Vagina (tissue), 2 donors: ENCODE measurements at regions not wholly inside any gene's neighbourhood (a gene's known extent, or its start where the extent isn't known, plus 50 kb on each side); places are given as distances from the start of the nearest gene placed in this dataset.
"Not testable (repeated sequence)": the region's sequence is repeated elsewhere in the genome, so short reads cannot be mapped to it uniquely, and the experiment has no call there.

Experiments used
- DNase-seq, 2 donors: peaks; one replicate each; pipeline ENCODE4 v3.0.0-alpha.2; 2017; ENCODE audit errors: extremely low spot score in 2 of 2
- H3K27ac ChIP-seq: fragments of 200-600 bp; sonication (generic); one replicate; pipeline ENCODE4 v1.5.1; 2019
- H3K27me3 ChIP-seq: fragments of 200-600 bp; sonication (generic); one replicate; pipeline ENCODE4 v1.5.1; 2019
- H3K36me3 ChIP-seq, 2 donors: fragments of 200-600 bp; sonication (generic); one replicate each; pipeline ENCODE4 v1.5.1; 2017 to 2019
- H3K4me1 ChIP-seq: fragments of 200-600 bp; sonication (generic); one replicate; pipeline ENCODE4 v1.5.1; 2019
- H3K4me3 ChIP-seq, 2 donors: fragments of 200-600 bp; sonication (generic); 1 replicate in 1 of 2; 2 replicates in 1 of 2; pipeline ENCODE4 v1.5.1; 2016 to 2019
- H3K9me3 ChIP-seq: fragments of 200-600 bp; sonication (generic); one replicate; pipeline ENCODE4 v1.5.1; 2019
- CTCF ChIP-seq, 3 experiments: fragments of 450-650 bp in 2 of 3; fragments of 200-600 bp in 1 of 3; sonication (generic) in 1 of 3; IDR thresholded peaks; one replicate each; pipeline ENCODE4 v1.5.1; 2017 to 2019; ENCODE audit warnings: antibody characterized with exemption in 3 of 3, mild to moderate bottlenecking in 2 of 3, moderate library complexity in 2 of 3
- POLR2A ChIP-seq, 2 donors: fragments of 450-650 bp; IDR thresholded peaks; one replicate each; pipeline ENCODE4 v1.6.1; 2017; ENCODE audit warnings: antibody characterized with exemption in 2 of 2, mild to moderate bottlenecking in 2 of 2, moderate library complexity in 2 of 2
- POLR2AphosphoS5 ChIP-seq, 2 donors: sonication (generic); formaldehyde crosslinking; IDR thresholded peaks; one replicate each; pipeline ENCODE4 v1.9.0; 2017; ENCODE audit warnings: antibody characterized with exemption in 2 of 2, mild to moderate bottlenecking in 2 of 2, low read depth in 1 of 2; ENCODE audit not compliant: insufficient read depth in 1 of 2
- intact Hi-C: fragments of 100-400 bp; cut with DNase I; formaldehyde crosslinking; loops from one replicate; pipeline ENCODE4 v1.15.1; 2023

DNA sequence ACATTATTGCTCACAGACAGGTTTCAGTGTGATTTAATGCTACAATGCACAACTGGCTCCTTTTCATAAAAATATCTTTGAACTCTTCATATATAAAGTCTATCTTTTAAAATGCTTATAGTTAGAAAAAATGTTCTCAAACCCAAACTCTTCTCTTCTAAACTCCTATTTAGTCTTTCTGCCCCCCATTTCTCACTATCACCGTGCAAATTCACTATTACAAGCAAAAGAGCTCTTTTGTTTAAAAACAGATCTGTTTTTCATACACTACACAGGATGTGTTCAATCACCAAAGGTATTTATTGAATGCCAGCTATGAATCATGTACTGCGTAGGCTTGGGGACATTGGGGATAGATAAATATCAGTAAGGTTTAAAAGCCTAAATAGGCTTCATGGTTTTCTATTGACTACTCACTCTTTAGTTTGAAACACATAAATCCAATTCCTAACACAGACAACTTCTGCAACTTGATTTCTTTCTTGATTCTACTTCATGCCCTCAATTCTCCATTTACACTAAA, 692.3 kb downstream of the C12orf50 start:
- intact Hi-C loops, result no loop called here
- Histone ChIP-seq H3K27me3 (no peaks in the 10 kb centered on the region), H3K4me3 (no peak overlapping the region), H3K27ac (no peak overlapping the region), H3K4me1 (no peaks in the 10 kb centered on the region), H3K9me3 (no peaks in the 10 kb centered on the region), H3K36me3 (no peaks in the 10 kb centered on the region)
- DNase-seq, result no peak
- TF ChIP-seq CTCF (IDR thresholded peaks at IDR 0.05) (no peak), POLR2AphosphoS5 (IDR thresholded peaks at IDR 0.05; ENCODE audit: insufficient read depth in 1 of 2, low read depth in 1 of 2) (no peak), POLR2A (IDR thresholded peaks at IDR 0.05) (no peak)

- Histone ChIP-seq H3K4me3 (no peak overlapping the region), H3K4me1 (no peaks in the 10 kb centered on the region), H3K27me3 (no peaks in the 10 kb centered on the region), H3K9me3 (no peaks in the 10 kb centered on the region), H3K36me3 (no peaks in the 10 kb centered on the region), H3K27ac (no peak overlapping the region)
- TF ChIP-seq POLR2A (IDR thresholded peaks at IDR 0.05) (no peak), POLR2AphosphoS5 (IDR thresholded peaks at IDR 0.05; ENCODE audit: insufficient read depth in 1 of 2, low read depth in 1 of 2) (no peak), CTCF (IDR thresholded peaks at IDR 0.05) (no peak)
- DNase-seq, result no peak
- intact Hi-C loops, result no loop called here
Measured at GRCh38 chr12:87332987-87333726, 696.0 kb downstream of the C12orf50 start.

GRCh38 chr12:87330071-87330555, 699.1 kb downstream of the C12orf50 start:
- intact Hi-C loops, H3K4me1 ChIP-seq, H3K27me3 ChIP-seq, H3K36me3 ChIP-seq, DNase-seq, H3K9me3 ChIP-seq, H3K4me3 ChIP-seq, H3K27ac ChIP-seq: not testable (repeated sequence)

DNA sequence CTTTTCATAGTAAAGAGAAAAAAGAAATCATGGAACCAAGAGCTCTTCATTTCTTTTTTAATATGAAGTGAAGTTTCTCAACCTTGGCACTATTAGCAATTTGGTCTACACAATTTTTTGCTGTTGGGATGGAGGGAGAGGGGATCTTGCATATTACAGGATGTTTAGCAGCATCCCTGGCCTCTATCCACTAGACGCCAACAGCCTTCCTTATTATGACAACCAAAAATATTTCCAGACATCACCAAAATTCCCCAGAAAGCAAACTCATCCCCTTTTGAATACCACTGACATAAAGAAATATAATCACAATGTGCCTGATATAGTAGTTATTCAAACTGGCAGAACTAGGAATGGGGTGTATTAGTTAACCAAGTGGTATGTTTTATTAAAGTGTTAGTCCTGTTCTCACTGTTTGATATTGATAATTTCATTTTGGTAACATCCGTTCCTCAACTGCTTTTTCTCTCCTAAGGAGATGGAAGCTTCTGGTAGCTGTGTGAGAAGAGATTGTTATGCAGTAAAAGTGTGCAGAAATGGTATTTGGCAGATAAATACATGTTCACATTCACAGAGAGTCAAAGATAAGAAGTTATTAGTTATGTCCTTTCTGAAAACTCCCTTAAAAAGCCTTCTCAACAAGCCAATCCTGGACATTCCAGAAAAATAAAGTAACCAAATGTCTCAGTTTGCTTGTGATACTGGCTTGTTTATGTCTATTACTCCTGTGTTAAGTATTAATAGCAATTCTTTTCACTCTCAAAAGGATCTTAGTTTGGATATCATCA, 699.9 kb downstream of the C12orf50 start:
- H3K9me3 ChIP-seq, result no peaks in the 10 kb centered on the region
- no peak for DNase-seq
- H3K27ac ChIP-seq, result no peak overlapping the region
- no peaks in the 10 kb centered on the region for H3K4me1 ChIP-seq
- no peaks in the 10 kb centered on the region for H3K36me3 ChIP-seq
- no peaks in the 10 kb centered on the region for H3K27me3 ChIP-seq
- intact Hi-C loops, result no loop called here
- TF ChIP-seq POLR2A (IDR thresholded peaks at IDR 0.05) (no peak), POLR2AphosphoS5 (IDR thresholded peaks at IDR 0.05; ENCODE audit: insufficient read depth in 1 of 2, low read depth in 1 of 2) (no peak), CTCF (IDR thresholded peaks at IDR 0.05) (no peak)
- no peak overlapping the region for H3K4me3 ChIP-seq

DNA sequence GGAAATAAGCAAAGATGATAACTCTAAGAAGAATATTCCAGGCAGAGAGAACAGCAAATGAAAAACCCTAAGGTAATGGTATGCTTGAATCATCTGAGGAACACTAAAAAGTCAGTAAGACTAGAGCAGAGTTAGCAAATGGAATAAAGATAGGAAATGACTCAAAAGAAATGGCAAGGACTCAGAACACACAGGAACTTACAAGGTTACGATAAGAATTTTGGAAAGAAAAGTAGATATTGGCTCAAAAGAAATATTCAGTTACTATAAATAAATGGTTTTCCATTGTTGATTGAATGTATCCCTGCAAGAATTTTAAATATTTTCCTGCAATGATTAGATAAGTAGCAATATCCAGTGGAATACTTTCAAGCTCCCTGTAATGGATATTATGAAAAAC, 705.8 kb downstream of the C12orf50 start:
- Histone ChIP-seq H3K4me3 (no peak overlapping the region), H3K27ac (no peak overlapping the region), H3K27me3 (no peaks in the 10 kb centered on the region), H3K36me3 (no peaks in the 10 kb centered on the region), H3K9me3 (no peaks in the 10 kb centered on the region), H3K4me1 (no peaks in the 10 kb centered on the region)
- intact Hi-C loops, result no loop called here
- TF ChIP-seq POLR2AphosphoS5 (IDR thresholded peaks at IDR 0.05; ENCODE audit: insufficient read depth in 1 of 2, low read depth in 1 of 2), result no peak
- TF ChIP-seq CTCF (IDR thresholded peaks at IDR 0.05), result no peak
- TF ChIP-seq POLR2A (IDR thresholded peaks at IDR 0.05), result no peak
- DNase-seq, result no peak
